ENCODE measurements at regions not wholly inside any gene's neighbourhood (a gene's known extent, or its start where the extent isn't known, plus 50 kb on each side); places are given as distances from the start of the nearest gene placed in this dataset.

GRCh38 chr3:188041895-188042294, 112.1 kb upstream of the LPP start:
- no peak for TF ChIP-seq CTCF (IDR thresholded peaks at IDR 0.05; ENCODE audit: insufficient read depth, low read depth, low read length, missing control alignments)
- H3K4me3 ChIP-seq (ENCODE audit: low read length), result no peak overlapping the region
- DNase-seq (ENCODE audit: low read depth), result peak; percentile 13

- no peak for TF ChIP-seq CTCF (IDR thresholded peaks at IDR 0.05; ENCODE audit: insufficient read depth, low read depth, low read length, missing control alignments)
- H3K4me3 ChIP-seq (ENCODE audit: low read length), result no peak overlapping the region
- no peak for DNase-seq (ENCODE audit: low read depth)
Measured at GRCh38 chr3:188042466-188042865, 111.5 kb upstream of the LPP start.

- DNase-seq (ENCODE audit: low read depth), result no peak
- no peak overlapping the region for H3K4me3 ChIP-seq (ENCODE audit: low read length)
- TF ChIP-seq CTCF (IDR thresholded peaks at IDR 0.05; ENCODE audit: insufficient read depth, low read depth, low read length, missing control alignments), result no peak
Measured at GRCh38 chr3:188043891-188044290, 110.1 kb upstream of the LPP start.

GRCh38 chr3:188046561-188047211, 107.3 kb upstream of the LPP start:
- peak; percentile 18 for DNase-seq (ENCODE audit: low read depth)
- TF ChIP-seq CTCF (IDR thresholded peaks at IDR 0.05; ENCODE audit: insufficient read depth, low read depth, low read length, missing control alignments), result no peak
- no peak overlapping the region for H3K4me3 ChIP-seq (ENCODE audit: low read length)

GRCh38 chr3:188047536-188047935, 106.4 kb upstream of the LPP start:
- no peak for DNase-seq (ENCODE audit: low read depth)
- H3K4me3 ChIP-seq (ENCODE audit: low read length), result no peak overlapping the region
- no peak for TF ChIP-seq CTCF (IDR thresholded peaks at IDR 0.05; ENCODE audit: insufficient read depth, low read depth, low read length, missing control alignments)

GRCh38 chr3:188049606-188050530, 104.1 kb upstream of the LPP start:
- no peak for TF ChIP-seq CTCF (IDR thresholded peaks at IDR 0.05; ENCODE audit: insufficient read depth, low read depth, low read length, missing control alignments)
- DNase-seq (ENCODE audit: low read depth), result no peak
- H3K4me3 ChIP-seq (ENCODE audit: low read length), result no peak overlapping the region
